A549 (cell line): ENCODE measurements at regions not wholly inside any gene's neighbourhood (a gene's known extent, or its start where the extent isn't known, plus 50 kb on each side); places are given as distances from the start of the nearest gene placed in this dataset.

Source experiments
- ATAC-seq, 2 experiments: fragments of 200-7000 bp in 1 of 2; fragments of >200 bp in 1 of 2; cut with Nextera tagmentation in 1 of 2; cut with Tn5 transposase in 1 of 2; 3 replicates each; pipeline versions ENCODE4 v1.8.0 to v1.9.1; 2018 to 2020; ENCODE audit warnings: mild to moderate bottlenecking in 1 of 2, moderate library complexity in 1 of 2
- CTCF ChIA-PET: fragments of 300-600 bp; sonication (Branson Sonifier 250); formaldehyde crosslinking; extraction: SDS; loops from one replicate; lab custom pipeline; 2021; ENCODE audit warnings: antibody characterized with exemption, inconsistent platforms; lab: Yijun Ruan, JAX
- POLR2A ChIA-PET: fragments of 350-600 bp; formaldehyde crosslinking; extraction: SDS; loops from one replicate; lab custom pipeline; 2021; ENCODE audit warnings: antibody characterized with exemption, inconsistent platforms; lab: Yijun Ruan, JAX
- DNase-seq, 2 experiments: peaks; one replicate each; pipeline versions ENCODE4 v3.0.0 to v3.0.0-alpha.2; 2011 to 2016; ENCODE audit warnings: low read depth in 1 of 2, low spot score in 1 of 2
- FAIRE-seq: peaks from 2 replicates; lab custom pipeline; 2011; peaks lifted over from hg19 to GRCh38; lab: Jason Lieb, UNC
- H3K27ac ChIP-seq, 2 experiments: fragments of >200 bp; sonication (Bioruptor Twin); formaldehyde crosslinking; 3 replicates each; pipeline ENCODE4 v1.5.1; 2016 to 2017
- H3K4me1 ChIP-seq: fragments of >200 bp; sonication (Bioruptor Twin); formaldehyde crosslinking; 3 replicates; pipeline ENCODE4 v1.6.1; 2016
- H3K4me2 ChIP-seq: fragments of >200 bp; sonication (Bioruptor Twin); formaldehyde crosslinking; 3 replicates; pipeline ENCODE4 v1.6.1; 2016
- H3K4me3 ChIP-seq: fragments of >200 bp; sonication (Bioruptor Twin); formaldehyde crosslinking; 3 replicates; pipeline ENCODE4 v1.5.1; 2016
- H3K9me3 ChIP-seq: fragments of >200 bp; sonication (Bioruptor Twin); formaldehyde crosslinking; 3 replicates; pipeline ENCODE4 v1.6.1; 2016
- ATOH8 ChIP-seq: fragments of 250-450 bp; sonication (Bioruptor Pico); IDR thresholded peaks from 2 replicates; pipeline ENCODE4 v1.5.0; 2020; ENCODE audit warnings: low read depth, mild to moderate bottlenecking, moderate library complexity
- CEBPB ChIP-seq, 2 experiments: fragments of >200 bp in 1 of 2; sonication (Bioruptor Twin) in 1 of 2; formaldehyde crosslinking in 1 of 2; IDR thresholded peaks; 2 replicates each; pipeline ENCODE4 v1.6.1; 2012 to 2016
- CHD2 ChIP-seq: fragments of 150-350 bp; IDR thresholded peaks from 2 replicates; pipeline ENCODE4 v1.6.1; 2014; ENCODE audit warnings: low read length; ENCODE audit not compliant: partially characterized antibody
- CHD4 ChIP-seq: fragments of 200-600 bp; sonication (generic); IDR thresholded peaks from 2 replicates; pipeline ENCODE4 v1.6.1; 2016; ENCODE audit warnings: antibody characterized with exemption, mild to moderate bottlenecking, borderline replicate concordance
- E2F6 ChIP-seq: IDR thresholded peaks from 2 replicates; pipeline ENCODE4 v1.6.1; 2012; ENCODE audit warnings: low read depth, borderline replicate concordance
- EHMT2 ChIP-seq: fragments of 200-600 bp; sonication (generic); IDR thresholded peaks from 2 replicates; pipeline ENCODE4 v1.6.1; 2016; ENCODE audit warnings: antibody characterized with exemption, low read depth, mild to moderate bottlenecking, moderate library complexity
- GATA3 ChIP-seq: IDR thresholded peaks from 2 replicates; pipeline ENCODE4 v1.6.1; 2012; ENCODE audit warnings: borderline replicate concordance
- HDAC2 ChIP-seq: fragments of 200-600 bp; sonication (generic); IDR thresholded peaks from 2 replicates; pipeline ENCODE4 v1.6.1; 2016
- HES2 ChIP-seq: fragments of >200 bp; sonication (Bioruptor Twin); formaldehyde crosslinking; IDR thresholded peaks from 2 replicates; pipeline ENCODE4 v1.6.1; 2016
- HOXA7 ChIP-seq: fragments of 250-450 bp; sonication (Bioruptor Pico); IDR thresholded peaks from 2 replicates; pipeline ENCODE4 v1.5.0; 2020; ENCODE audit warnings: mild to moderate bottlenecking, moderate library complexity
- HOXB13 ChIP-seq: fragments of 250-450 bp; sonication (Bioruptor Pico); IDR thresholded peaks from 2 replicates; pipeline ENCODE4 v1.5.0; 2020; ENCODE audit warnings: low read depth, mild to moderate bottlenecking, moderate library complexity
- HOXB5 ChIP-seq: fragments of 250-450 bp; sonication (Bioruptor Pico); IDR thresholded peaks from 2 replicates; pipeline ENCODE4 v1.5.0; 2020; ENCODE audit warnings: mild to moderate bottlenecking, moderate library complexity
- KDM1A ChIP-seq: fragments of 200-600 bp; sonication (generic); IDR thresholded peaks from 2 replicates; pipeline ENCODE4 v1.6.1; 2016; ENCODE audit warnings: low read depth, mild to moderate bottlenecking
- KDM5A ChIP-seq: fragments of 200-600 bp; sonication (generic); IDR thresholded peaks from 2 replicates; pipeline ENCODE4 v1.6.1; 2016; ENCODE audit warnings: antibody characterized with exemption, mild to moderate bottlenecking
- MAZ ChIP-seq: fragments of 150-350 bp; IDR thresholded peaks from 2 replicates; pipeline ENCODE4 v1.6.1; 2014; ENCODE audit warnings: antibody characterized with exemption, low read depth, low read length, borderline replicate concordance
- NFE2L2 ChIP-seq: fragments of 150-350 bp; conservative IDR thresholded peaks from 2 replicates; pipeline ENCODE4 v1.6.1; 2014; ENCODE audit warnings: low read length
- PHF8 ChIP-seq: fragments of 200-600 bp; sonication (generic); IDR thresholded peaks from 2 replicates; pipeline ENCODE4 v1.6.1; 2016; ENCODE audit warnings: low read depth, mild to moderate bottlenecking, antibody characterized with exemption, moderate library complexity, borderline replicate concordance
- POLR2AphosphoS2 ChIP-seq: conservative IDR thresholded peaks from 2 replicates; pipeline ENCODE4 v1.6.1; 2012; ENCODE audit warnings: low read length, improper control_type of control experiment, inconsistent platforms
- RCOR1 ChIP-seq: fragments of 150-350 bp; IDR thresholded peaks from 2 replicates; pipeline ENCODE4 v1.6.1; 2014; ENCODE audit warnings: antibody characterized with exemption, low read length, low read depth
- RFX5 ChIP-seq: fragments of 450-650 bp; IDR thresholded peaks from 2 replicates; pipeline ENCODE4 v1.7.1; 2014; ENCODE audit warnings: antibody characterized with exemption, mild to moderate bottlenecking, moderate library complexity
- RNF2 ChIP-seq: fragments of 200-600 bp; sonication (generic); IDR thresholded peaks from 2 replicates; pipeline ENCODE4 v1.6.1; 2016; ENCODE audit warnings: low read depth, mild to moderate bottlenecking, antibody characterized with exemption, moderate library complexity, borderline replicate concordance
- SMC3 ChIP-seq: fragments of >200 bp; sonication (Bioruptor Twin); formaldehyde crosslinking; IDR thresholded peaks from 3 replicates; pipeline ENCODE4 v1.6.1; 2018; ENCODE audit warnings: inconsistent platforms
- ZC3H11A ChIP-seq: fragments of 450-650 bp; IDR thresholded peaks from 2 replicates; pipeline ENCODE4 v1.6.1; 2014; ENCODE audit warnings: antibody characterized with exemption, mild to moderate bottlenecking
- ZFP36 ChIP-seq: fragments of 450-650 bp; IDR thresholded peaks from 2 replicates; pipeline ENCODE4 v1.6.1; 2014; ENCODE audit warnings: borderline replicate concordance; ENCODE audit not compliant: partially characterized antibody
- ZNF302 ChIP-seq: fragments of 250-450 bp; sonication (Bioruptor Pico); IDR thresholded peaks from 2 replicates; pipeline ENCODE4 v1.9.0; 2021; ENCODE audit warnings: inconsistent platforms, mild to moderate bottlenecking, moderate library complexity
- WGBS: methylation state at CpG from one replicate; pipeline ENCODE4 v1.1.6; 2017; ENCODE audit errors: missing lambda C conversion rate; 5-methylcytosine and 5-hydroxymethylcytosine counted together
- TF ChIP-seq, protein P1 (sequence below): fragments of 450-650 bp; IDR thresholded peaks from 2 replicates; pipeline ENCODE4 v1.6.1; 2014; ENCODE audit warnings: antibody characterized with exemption
- TF ChIP-seq, protein P2 (sequence below): IDR thresholded peaks from 2 replicates; pipeline ENCODE4 v1.6.1; 2012

DNA sequence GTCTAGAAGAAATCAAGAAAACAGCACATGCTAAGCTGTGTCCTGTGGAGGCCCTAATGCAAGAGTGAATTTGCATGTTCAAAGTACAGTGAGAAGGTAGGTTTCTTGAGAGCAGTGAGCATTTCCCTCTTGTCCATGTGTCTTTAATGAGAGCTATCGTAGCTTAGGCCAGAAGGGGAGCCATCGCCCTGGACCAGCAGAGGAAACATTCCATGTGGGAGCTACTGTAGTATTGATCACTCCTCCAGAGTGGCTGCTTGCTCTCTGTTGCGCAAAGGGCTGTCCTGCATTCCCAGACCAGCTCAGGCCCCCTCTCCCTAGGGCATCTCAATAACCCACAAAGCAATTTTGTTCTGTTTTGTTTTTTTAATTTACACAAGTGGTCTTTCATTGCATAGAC, 950.1 kb downstream of the CNTNAP5 start:
- H3K4me2 ChIP-seq: no peak overlapping the region
- DNase-seq (no peak), ATAC-seq (no peak)
- ChIA-PET CTCF (no interaction called here), POLR2A (no interaction called here)
- H3K4me1 ChIP-seq: no peaks in the 10 kb centered on the region
- H3K9me3 ChIP-seq: no peaks in the 10 kb centered on the region
- H3K27ac ChIP-seq: no peak overlapping the region
- 21% methylated on average over 3 of the region's 3 CpGs for WGBS
- TF ChIP-seq GATA3 (no peak), RFX5 (no peak), ATOH8 (no peak), KDM1A (no peak), RNF2 (no peak), POLR2AphosphoS2 (no peak), CHD4 (no peak), HOXB13 (CRISPR knock-in tag) (no peak)
- TF ChIP-seq, protein P1, sequence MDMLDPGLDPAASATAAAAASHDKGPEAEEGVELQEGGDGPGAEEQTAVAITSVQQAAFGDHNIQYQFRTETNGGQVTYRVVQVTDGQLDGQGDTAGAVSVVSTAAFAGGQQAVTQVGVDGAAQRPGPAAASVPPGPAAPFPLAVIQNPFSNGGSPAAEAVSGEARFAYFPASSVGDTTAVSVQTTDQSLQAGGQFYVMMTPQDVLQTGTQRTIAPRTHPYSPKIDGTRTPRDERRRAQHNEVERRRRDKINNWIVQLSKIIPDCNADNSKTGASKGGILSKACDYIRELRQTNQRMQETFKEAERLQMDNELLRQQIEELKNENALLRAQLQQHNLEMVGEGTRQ: no peak
- TF ChIP-seq, all 56 proteins: peak for 0
- H3K4me3 ChIP-seq: no peak overlapping the region
- no peak for FAIRE-seq

GRCh38 chr2:124975648-124976047, 950.6 kb downstream of the CNTNAP5 start:
- no peak for FAIRE-seq
- TF ChIP-seq CEBPB (IDR thresholded peaks at IDR 0.05) (no peak), ZNF302 (CRISPR knock-in tag) (no peak), ZFP36 (no peak)
- ATAC-seq: no peak
- no peak for DNase-seq
- Histone ChIP-seq H3K4me2 (no peak overlapping the region), H3K4me3 (no peak overlapping the region), H3K9me3 (no peaks in the 10 kb centered on the region), H3K4me1 (no peaks in the 10 kb centered on the region), H3K27ac (no peak overlapping the region)
- ChIA-PET POLR2A (no interaction called here), CTCF (no interaction called here)
- WGBS: 3% methylated on average over 2 of the region's 2 CpGs

- ChIA-PET CTCF (no interaction called here), POLR2A (no interaction called here)
- no peak for DNase-seq
- H3K4me3 ChIP-seq: no peak overlapping the region
- H3K27ac ChIP-seq: no peak overlapping the region
- H3K4me1 ChIP-seq: no peaks in the 10 kb centered on the region
- WGBS: 20% methylated on average over 3 of the region's 3 CpGs
- no peaks in the 10 kb centered on the region for H3K9me3 ChIP-seq
- no peak overlapping the region for H3K4me2 ChIP-seq
- TF ChIP-seq KDM5A (no peak), HES2 (no peak), POLR2AphosphoS2 (no peak), PHF8 (no peak), HOXA7 (CRISPR knock-in tag) (no peak), RCOR1 (no peak), GATA3 (no peak), MAZ (no peak), NFE2L2 (no peak), ZNF302 (CRISPR knock-in tag) (no peak), E2F6 (no peak), EHMT2 (no peak), HDAC2 (no peak), ZC3H11A (no peak), CHD2 (no peak), RFX5 (no peak), HOXB5 (CRISPR knock-in tag) (no peak), SMC3 (no peak)
- TF ChIP-seq, protein P2, sequence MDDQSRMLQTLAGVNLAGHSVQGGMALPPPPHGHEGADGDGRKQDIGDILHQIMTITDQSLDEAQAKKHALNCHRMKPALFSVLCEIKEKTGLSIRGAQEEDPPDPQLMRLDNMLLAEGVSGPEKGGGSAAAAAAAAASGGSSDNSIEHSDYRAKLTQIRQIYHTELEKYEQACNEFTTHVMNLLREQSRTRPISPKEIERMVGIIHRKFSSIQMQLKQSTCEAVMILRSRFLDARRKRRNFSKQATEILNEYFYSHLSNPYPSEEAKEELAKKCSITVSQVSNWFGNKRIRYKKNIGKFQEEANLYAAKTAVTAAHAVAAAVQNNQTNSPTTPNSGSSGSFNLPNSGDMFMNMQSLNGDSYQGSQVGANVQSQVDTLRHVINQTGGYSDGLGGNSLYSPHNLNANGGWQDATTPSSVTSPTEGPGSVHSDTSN: no peak
- ATAC-seq: no peak
- FAIRE-seq: no peak
Observed at GRCh38 chr2:124978597-124978996, 953.5 kb downstream of the CNTNAP5 start.
